Mucosa of descending colon (tissue), 3 donors: ENCODE measurements at regions not wholly inside any gene's neighbourhood (a gene's known extent, or its start where the extent isn't known, plus 50 kb on each side); places are given as distances from the start of the nearest gene placed in this dataset.

Experiments used
- ATAC-seq: fragments of 200-7000 bp; cut with Tn5 transposase; one replicate; pipeline ENCODE4 v1.9.1; 2020; ENCODE audit warnings: mild to moderate bottlenecking, moderate library complexity
- DNase-seq, 3 donors: peaks; one replicate each; pipeline ENCODE4 v3.0.0-alpha.2; 2020
- H3K36me3 ChIP-seq: fragments of 200-600 bp; one replicate; pipeline ENCODE4 v1.8.0; 2021; ENCODE audit warnings: low read depth, mild to moderate bottlenecking
- H3K4me1 ChIP-seq: fragments of 200-600 bp; one replicate; pipeline ENCODE4 v1.8.0; 2021; ENCODE audit warnings: low read depth, mild to moderate bottlenecking
- H3K4me3 ChIP-seq: fragments of 200-600 bp; one replicate; pipeline ENCODE4 v1.8.0; 2021; ENCODE audit warnings: mild to moderate bottlenecking
- H3K9me3 ChIP-seq: fragments of 200-600 bp; one replicate; pipeline ENCODE4 v1.8.0; 2021; ENCODE audit warnings: mild to moderate bottlenecking
- CTCF ChIP-seq: fragments of 200-600 bp; IDR thresholded peaks from one replicate; pipeline ENCODE4 v1.8.0; 2022; ENCODE audit warnings: antibody characterized with exemption, mild to moderate bottlenecking
- intact Hi-C, 2 donors: fragments of 100-400 bp; cut with DNase I in 1 of 2; cut with micrococcal nuclease in 1 of 2; formaldehyde crosslinking; loops; one replicate each; pipeline versions ENCODE4 v1.11.0 to v1.11.1; 2022; cut with DNase I, micrococcal nuclease
- donor health status: DM: no; HTN: no; CAD: no; lungs with moderate emphysema.
- donor health status: DM: no; HTN: no; CAD: no.
- donor health status: DM: no; HTN: yes; CAD: no.

- no peak for DNase-seq
- no peak for ATAC-seq
- H3K4me3 ChIP-seq = no peak overlapping the region
- intact Hi-C loops = loop anchor here in 1 of 2 donors (10.0 kb wide), 1 partner anchor 84 kb away; the partner anchor contains the start of gene LRATD1
- H3K4me1 ChIP-seq = peaks cover 10% of the 10 kb centered on the region
- no peak for TF ChIP-seq CTCF
- H3K36me3 ChIP-seq = no peaks in the 10 kb centered on the region
- H3K9me3 ChIP-seq = no peaks in the 10 kb centered on the region
These were observed 81.4 kb upstream of the LRATD1 start for GRCh38 chr2:14551069-14551468.

GRCh38 chr2:14552286-14552685 lies 80.2 kb upstream of the LRATD1 start:
- ATAC-seq = no peak
- no peak for DNase-seq
- intact Hi-C loops = loop anchor here in 1 of 2 donors (10.0 kb wide), 1 partner anchor 83 kb away; the partner anchor contains the start of gene LRATD1

GRCh38 chr2:14552818-14553217 lies 79.7 kb upstream of the LRATD1 start:
- DNase-seq (no peak), ATAC-seq (no peak)
- Histone ChIP-seq H3K36me3 (no peaks in the 10 kb centered on the region), H3K4me3 (no peak overlapping the region), H3K4me1 (peaks cover 26% of the 10 kb centered on the region), H3K9me3 (no peaks in the 10 kb centered on the region)
- TF ChIP-seq CTCF = no peak
- intact Hi-C loops = loop anchor here in 1 of 2 donors (10.0 kb wide), 1 partner anchor 82 kb away; the partner anchor contains the start of gene LRATD1

More at GRCh38 chr2:14552286-14552685, 80.2 kb upstream of the LRATD1 start:
- H3K36me3 ChIP-seq = no peaks in the 10 kb centered on the region
- no peak for TF ChIP-seq CTCF
- no peak overlapping the region for H3K4me3 ChIP-seq
- H3K4me1 ChIP-seq = peaks cover 22% of the 10 kb centered on the region
- no peaks in the 10 kb centered on the region for H3K9me3 ChIP-seq

GRCh38 chr2:14554849-14555545 lies 77.5 kb upstream of the LRATD1 start:
- Histone ChIP-seq H3K9me3 (no peaks in the 10 kb centered on the region), H3K36me3 (no peaks in the 10 kb centered on the region), H3K4me3 (no peak overlapping the region), H3K4me1 (peaks cover 29% of the 10 kb centered on the region)
- peak; percentile 67 for ATAC-seq
- TF ChIP-seq CTCF = no peak
- DNase-seq = peak; percentile 60 to 77 (median 66)
- intact Hi-C loops = loop anchor here in 1 of 2 donors (10.0 kb wide), 1 partner anchor 80 kb away; the partner anchor contains the start of gene LRATD1

- no peak for TF ChIP-seq CTCF
- Histone ChIP-seq H3K4me1 (peaks cover 29% of the 10 kb centered on the region), H3K36me3 (no peaks in the 10 kb centered on the region), H3K9me3 (no peaks in the 10 kb centered on the region), H3K4me3 (no peak overlapping the region)
- DNase-seq (no peak), ATAC-seq (no peak)
- intact Hi-C loops = loop anchor here in 1 of 2 donors (10.0 kb wide), 1 partner anchor 78 kb away; the partner anchor contains the start of gene LRATD1
These were observed 75.4 kb upstream of the LRATD1 start for GRCh38 chr2:14557111-14557510.
